Endothelial cell of umbilical vein (primary cell): ENCODE measurements at regions not wholly inside any gene's neighbourhood (a gene's known extent, or its start where the extent isn't known, plus 50 kb on each side); places are given as distances from the start of the nearest gene placed in this dataset.

ENCODE experiments used
- BruUV-seq: library from RNA; stranded (reverse); fragments of 400-500 nt; replicated peaks from 2 replicates; lab custom pipeline; 2021; lab: Mats Ljungman, UMichigan
- CTCF ChIA-PET: fragments of 300-600, 350-600 bp; sonication (Branson Sonifier 250); formaldehyde crosslinking; loops from one replicate; lab custom pipeline; 2021; ENCODE audit warnings: antibody characterized with exemption, inconsistent platforms; lab: Charles Lee
- POLR2A ChIA-PET: fragments of 300-600, 350-600 bp; sonication (Branson Sonifier 250); formaldehyde crosslinking; loops from one replicate; lab custom pipeline; 2021; ENCODE audit warnings: antibody characterized with exemption, inconsistent platforms; lab: Charles Lee
- DNase-seq: peaks from one replicate; pipeline ENCODE4 v3.0.0-alpha.2; 2011; ENCODE audit warnings: low read depth, low spot score
- FAIRE-seq: peaks from 2 replicates; lab custom pipeline; 2011; peaks lifted over from hg19 to GRCh38; lab: Jason Lieb, UNC
- H2AFZ ChIP-seq: 2 replicates; pipeline ENCODE4 v1.6.0; 2012; ENCODE audit warnings: low read depth, low read length, control low read depth, inconsistent platforms
- H3K27ac ChIP-seq: 2 replicates; pipeline ENCODE4 v1.5.1; 2011; ENCODE audit warnings: low read depth, mild to moderate bottlenecking, control low read depth, low read length, moderate library complexity; ENCODE audit not compliant: insufficient read depth
- H3K27me3 ChIP-seq, 2 experiments: 2 replicates each; pipeline versions ENCODE4 v1.6.0 to v1.6.1; 2011; ENCODE audit warnings: low read length in 2 of 2, mixed read lengths in 1 of 2; ENCODE audit not compliant: control insufficient read depth in 2 of 2, insufficient read depth in 2 of 2
- H3K36me3 ChIP-seq, 2 experiments: 2 replicates in 1 of 2; 3 replicates in 1 of 2; pipeline ENCODE4 v1.5.1; 2011; ENCODE audit warnings: low read length in 2 of 2, mild to moderate bottlenecking in 1 of 2, moderate library complexity in 1 of 2; ENCODE audit not compliant: control insufficient read depth in 2 of 2, insufficient read depth in 2 of 2; ENCODE audit errors: extremely low read depth in 1 of 2
- H3K4me1 ChIP-seq: 3 replicates; pipeline ENCODE4 v1.5.1; 2011; ENCODE audit warnings: mild to moderate bottlenecking, low read length; ENCODE audit not compliant: control insufficient read depth, insufficient read depth; ENCODE audit errors: extremely low read depth
- H3K4me2 ChIP-seq: 2 replicates; pipeline ENCODE4 v1.6.1; 2011; ENCODE audit warnings: low read length, control low read depth, mixed read lengths; ENCODE audit not compliant: insufficient read depth
- H3K4me3 ChIP-seq, 3 experiments: fragments of 200-600 bp in 1 of 3; sonication (generic), shearing (Covaris generic) in 1 of 3; replicated peaks in 1 of 3; 2 replicates each; pipeline ENCODE4 v1.5.1; 2011 to 2016; ENCODE audit warnings: control low read depth in 3 of 3, low read length in 3 of 3, mild to moderate bottlenecking in 2 of 3, inconsistent platforms in 1 of 3, low read depth in 1 of 3, moderate library complexity in 1 of 3; ENCODE audit not compliant: insufficient read depth in 1 of 3
- H3K79me2 ChIP-seq: 2 replicates; pipeline ENCODE4 v1.6.0; 2012; ENCODE audit warnings: low read length, inconsistent platforms; ENCODE audit not compliant: control insufficient read depth, insufficient read depth
- H3K9ac ChIP-seq: replicated peaks from 2 replicates; pipeline ENCODE3; 2011; ENCODE audit warnings: low read length, control low read depth; ENCODE audit not compliant: insufficient read depth; ENCODE audit errors: extremely low read depth
- H3K9me1 ChIP-seq: replicated peaks from 3 replicates; pipeline ENCODE4 v1.6.0; 2011; ENCODE audit warnings: mild to moderate bottlenecking, low read length; ENCODE audit not compliant: control insufficient read depth, insufficient read depth; ENCODE audit errors: extremely low read depth
- H3K9me3 ChIP-seq: replicated peaks from 2 replicates; pipeline ENCODE4 v1.5.1; 2012; ENCODE audit warnings: low read length, inconsistent platforms; ENCODE audit not compliant: control insufficient read depth, insufficient read depth
- H4K20me1 ChIP-seq: replicated peaks from 2 replicates; pipeline ENCODE3; 2011; ENCODE audit warnings: mild to moderate bottlenecking, low read length; ENCODE audit not compliant: control insufficient read depth, insufficient read depth; ENCODE audit errors: extremely low read depth
- EZH2 ChIP-seq: IDR thresholded peaks from 2 replicates; pipeline ENCODE4 v1.6.1; 2012; ENCODE audit warnings: borderline replicate concordance, low read depth, mild to moderate bottlenecking, moderate library complexity, low read length, inconsistent platforms; ENCODE audit not compliant: severe bottlenecking
- FOS ChIP-seq: IDR thresholded peaks from 2 replicates; pipeline ENCODE4 v1.6.1; 2011; ENCODE audit warnings: mild to moderate bottlenecking, low read length, moderate library complexity, borderline replicate concordance; ENCODE audit not compliant: insufficient read depth
- GATA2 ChIP-seq: IDR thresholded peaks from 2 replicates; pipeline ENCODE4 v1.7.0; 2011; ENCODE audit warnings: low read depth, mild to moderate bottlenecking, moderate library complexity, mixed read lengths, low read length; ENCODE audit not compliant: insufficient read length, insufficient read depth
- JUN ChIP-seq: IDR thresholded peaks from 2 replicates; pipeline ENCODE4 v1.6.1; 2011; ENCODE audit warnings: borderline replicate concordance, low read depth; ENCODE audit not compliant: insufficient read length, insufficient read depth
- MYC ChIP-seq: IDR thresholded peaks from one replicate; pipeline ENCODE4 v1.6.1; 2011; ENCODE audit warnings: mild to moderate bottlenecking, low read depth, low read length
- POLR2AphosphoS5 ChIP-seq: IDR thresholded peaks from 2 replicates; pipeline ENCODE4 v1.6.1; 2012; ENCODE audit warnings: low read depth, mild to moderate bottlenecking, control low read depth, low read length, moderate library complexity; ENCODE audit not compliant: insufficient read depth
- dilution Hi-C: fragments of 300-500 bp; cut with MboI; formaldehyde crosslinking; loops from one replicate; pipeline ENCODE4 v1.15.0; 2019; ENCODE audit warnings: low sequenced_read_pairs; ENCODE audit not compliant: extremely low pct_ligation_motif_present
- intact Hi-C: fragments of 100-400 bp; cut with micrococcal nuclease; formaldehyde crosslinking; loops from one replicate; pipeline ENCODE4 v1.10.0; 2022
- TF ChIP-seq, protein P1 (sequence below), 2 donors: IDR thresholded peaks; 1 replicate in 1 of 2; 2 replicates in 1 of 2; pipeline ENCODE4 v1.5.1; 2011; ENCODE audit warnings: low read length in 2 of 2, mild to moderate bottlenecking in 2 of 2, moderate library complexity in 2 of 2, control low read depth in 1 of 2, inconsistent platforms in 1 of 2, low read depth in 1 of 2; ENCODE audit not compliant: insufficient read depth in 1 of 2; ENCODE audit errors: extremely low read depth in 1 of 2

GRCh38 chr10:107899075-107899474 is 734.6 kb upstream of the SORCS1 start:
- no TSS peak for BruUV-seq

GRCh38 chr10:107898392-107898791 is 733.9 kb upstream of the SORCS1 start:
- H3K27ac ChIP-seq = no peak overlapping the region
- no peaks in the 10 kb centered on the region for H3K9me1 ChIP-seq
- dilution Hi-C loops (no loop called here), intact Hi-C loops (no loop called here)
- no peak overlapping the region for H2AFZ ChIP-seq
- BruUV-seq = no TSS peak
- no peaks in the 10 kb centered on the region for H3K36me3 ChIP-seq
- no peaks in the 10 kb centered on the region for H3K27me3 ChIP-seq
- H3K9me3 ChIP-seq = peaks cover 2% of the 10 kb centered on the region
- no peaks in the 10 kb centered on the region for H3K4me1 ChIP-seq
- H3K79me2 ChIP-seq = no peaks in the 10 kb centered on the region
- no peaks in the 10 kb centered on the region for H4K20me1 ChIP-seq
- no peak for TF ChIP-seq FOS
- TF ChIP-seq EZH2 = no peak
- TF ChIP-seq, protein P1, sequence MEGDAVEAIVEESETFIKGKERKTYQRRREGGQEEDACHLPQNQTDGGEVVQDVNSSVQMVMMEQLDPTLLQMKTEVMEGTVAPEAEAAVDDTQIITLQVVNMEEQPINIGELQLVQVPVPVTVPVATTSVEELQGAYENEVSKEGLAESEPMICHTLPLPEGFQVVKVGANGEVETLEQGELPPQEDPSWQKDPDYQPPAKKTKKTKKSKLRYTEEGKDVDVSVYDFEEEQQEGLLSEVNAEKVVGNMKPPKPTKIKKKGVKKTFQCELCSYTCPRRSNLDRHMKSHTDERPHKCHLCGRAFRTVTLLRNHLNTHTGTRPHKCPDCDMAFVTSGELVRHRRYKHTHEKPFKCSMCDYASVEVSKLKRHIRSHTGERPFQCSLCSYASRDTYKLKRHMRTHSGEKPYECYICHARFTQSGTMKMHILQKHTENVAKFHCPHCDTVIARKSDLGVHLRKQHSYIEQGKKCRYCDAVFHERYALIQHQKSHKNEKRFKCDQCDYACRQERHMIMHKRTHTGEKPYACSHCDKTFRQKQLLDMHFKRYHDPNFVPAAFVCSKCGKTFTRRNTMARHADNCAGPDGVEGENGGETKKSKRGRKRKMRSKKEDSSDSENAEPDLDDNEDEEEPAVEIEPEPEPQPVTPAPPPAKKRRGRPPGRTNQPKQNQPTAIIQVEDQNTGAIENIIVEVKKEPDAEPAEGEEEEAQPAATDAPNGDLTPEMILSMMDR (IDR thresholded peaks at IDR 0.05; ENCODE audit: extremely low read depth in 1 of 2, insufficient read depth in 1 of 2, low read depth in 1 of 2, low read length in 2 of 2) = no peak
- TF ChIP-seq GATA2 = no peak
- TF ChIP-seq JUN = no peak
- TF ChIP-seq POLR2AphosphoS5 = no peak
- no peak for TF ChIP-seq MYC
- DNase-seq (no peak), FAIRE-seq (no peak)
- H3K9ac ChIP-seq = no peak overlapping the region
- no peak overlapping the region for H3K4me3 ChIP-seq
- no peak overlapping the region for H3K4me2 ChIP-seq
- POLR2A ChIA-PET = no interaction called here
- CTCF ChIA-PET = no interaction called here

More at GRCh38 chr10:107899075-107899474, 734.6 kb upstream of the SORCS1 start:
- Histone ChIP-seq H3K4me3 (no peak overlapping the region), H3K4me2 (no peak overlapping the region), H3K79me2 (no peaks in the 10 kb centered on the region), H3K9me3 (peaks cover 2% of the 10 kb centered on the region), H3K36me3 (no peaks in the 10 kb centered on the region), H3K27ac (no peak overlapping the region), H3K4me1 (no peaks in the 10 kb centered on the region), H3K9ac (no peak overlapping the region), H3K9me1 (no peaks in the 10 kb centered on the region), H3K27me3 (no peaks in the 10 kb centered on the region), H4K20me1 (no peaks in the 10 kb centered on the region), H2AFZ (no peak overlapping the region)
- TF ChIP-seq POLR2AphosphoS5 (no peak), MYC (no peak)
- POLR2A ChIA-PET = no interaction called here
- DNase-seq (no peak), FAIRE-seq (no peak)
- dilution Hi-C loops (no loop called here), intact Hi-C loops (no loop called here)
- CTCF ChIA-PET = no interaction called here
